ENCODE measurements at regions not wholly inside any gene's neighbourhood (a gene's known extent, or its start where the extent isn't known, plus 50 kb on each side); places are given as distances from the start of the nearest gene placed in this dataset.

DNA sequence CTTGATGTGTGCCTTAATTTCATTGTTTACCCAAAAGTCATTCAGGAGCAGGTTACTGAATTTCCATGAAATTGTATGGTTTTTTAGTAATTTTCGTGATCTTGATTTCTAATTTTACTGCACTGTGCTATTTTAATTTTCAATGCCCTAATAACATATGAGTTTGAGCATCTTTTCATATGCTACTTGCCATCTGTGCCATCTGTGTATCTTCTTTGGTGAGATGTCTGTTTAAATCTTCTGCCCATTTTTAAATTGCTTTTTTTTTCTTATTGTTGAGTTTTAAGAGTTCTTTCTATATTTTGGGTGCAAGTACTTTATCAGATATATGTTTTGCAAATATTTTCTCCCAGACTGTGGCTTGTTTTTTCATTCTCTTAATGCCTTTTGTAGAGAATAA lies 165.9 kb downstream of the ST6GAL2 start:
- no peak for DNase-seq (ENCODE audit: low read depth)
- TF ChIP-seq, protein P1, sequence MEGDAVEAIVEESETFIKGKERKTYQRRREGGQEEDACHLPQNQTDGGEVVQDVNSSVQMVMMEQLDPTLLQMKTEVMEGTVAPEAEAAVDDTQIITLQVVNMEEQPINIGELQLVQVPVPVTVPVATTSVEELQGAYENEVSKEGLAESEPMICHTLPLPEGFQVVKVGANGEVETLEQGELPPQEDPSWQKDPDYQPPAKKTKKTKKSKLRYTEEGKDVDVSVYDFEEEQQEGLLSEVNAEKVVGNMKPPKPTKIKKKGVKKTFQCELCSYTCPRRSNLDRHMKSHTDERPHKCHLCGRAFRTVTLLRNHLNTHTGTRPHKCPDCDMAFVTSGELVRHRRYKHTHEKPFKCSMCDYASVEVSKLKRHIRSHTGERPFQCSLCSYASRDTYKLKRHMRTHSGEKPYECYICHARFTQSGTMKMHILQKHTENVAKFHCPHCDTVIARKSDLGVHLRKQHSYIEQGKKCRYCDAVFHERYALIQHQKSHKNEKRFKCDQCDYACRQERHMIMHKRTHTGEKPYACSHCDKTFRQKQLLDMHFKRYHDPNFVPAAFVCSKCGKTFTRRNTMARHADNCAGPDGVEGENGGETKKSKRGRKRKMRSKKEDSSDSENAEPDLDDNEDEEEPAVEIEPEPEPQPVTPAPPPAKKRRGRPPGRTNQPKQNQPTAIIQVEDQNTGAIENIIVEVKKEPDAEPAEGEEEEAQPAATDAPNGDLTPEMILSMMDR (IDR thresholded peaks at IDR 0.05; ENCODE audit: insufficient read depth, low read length): no peak
- H3K4me3 ChIP-seq (ENCODE audit: low read depth, low read length): no peak overlapping the region

DNA sequence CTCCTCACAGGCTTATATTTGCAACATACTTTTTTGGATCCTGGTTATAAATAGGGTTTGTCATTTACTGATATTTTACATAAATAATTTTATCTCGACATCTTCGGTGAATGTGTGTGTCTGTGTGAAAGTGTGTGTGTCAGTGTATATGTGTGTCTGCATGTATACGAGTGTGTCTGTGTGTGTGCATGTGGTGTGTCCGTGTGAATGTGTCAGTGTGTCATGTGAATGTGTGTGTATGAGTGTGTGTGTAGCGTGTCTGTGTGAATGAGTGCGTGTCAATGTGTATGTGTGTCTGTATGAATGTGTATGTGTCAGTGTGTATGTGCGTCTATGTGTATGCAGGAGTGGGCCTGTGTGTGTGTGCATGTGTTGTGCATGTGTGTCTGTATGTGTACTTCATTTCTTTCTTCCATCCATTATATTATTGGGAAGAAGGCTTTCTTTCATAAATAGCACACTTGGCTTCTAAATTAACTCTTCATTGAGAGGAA lies 161.6 kb downstream of the ST6GAL2 start:
- TF ChIP-seq, protein P1 (IDR thresholded peaks at IDR 0.05; ENCODE audit: insufficient read depth, low read length): no peak
- H3K4me3 ChIP-seq (ENCODE audit: low read depth, low read length): no peak overlapping the region
- no peak for DNase-seq (ENCODE audit: low read depth)

DNA sequence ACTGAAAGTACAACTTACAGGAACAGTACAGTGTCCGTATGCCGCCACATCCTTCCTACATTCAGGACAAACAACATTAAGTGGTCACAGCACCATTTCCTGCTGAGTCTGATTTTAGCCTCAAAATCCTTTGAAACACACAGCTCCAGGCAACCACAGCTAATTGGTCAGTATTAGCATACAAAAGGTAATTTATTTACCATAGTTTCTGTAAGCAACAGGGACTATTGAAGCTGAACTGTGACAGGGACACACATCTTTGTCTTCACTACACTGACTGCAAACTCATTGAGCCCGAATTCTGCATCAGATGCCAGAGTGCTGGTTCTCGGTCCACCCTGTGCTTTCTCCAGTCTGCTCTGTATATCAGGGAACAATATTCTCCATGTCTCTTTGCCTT lies 151.8 kb downstream of the ST6GAL2 start:
- no peak for DNase-seq (ENCODE audit: low read depth)

DNA sequence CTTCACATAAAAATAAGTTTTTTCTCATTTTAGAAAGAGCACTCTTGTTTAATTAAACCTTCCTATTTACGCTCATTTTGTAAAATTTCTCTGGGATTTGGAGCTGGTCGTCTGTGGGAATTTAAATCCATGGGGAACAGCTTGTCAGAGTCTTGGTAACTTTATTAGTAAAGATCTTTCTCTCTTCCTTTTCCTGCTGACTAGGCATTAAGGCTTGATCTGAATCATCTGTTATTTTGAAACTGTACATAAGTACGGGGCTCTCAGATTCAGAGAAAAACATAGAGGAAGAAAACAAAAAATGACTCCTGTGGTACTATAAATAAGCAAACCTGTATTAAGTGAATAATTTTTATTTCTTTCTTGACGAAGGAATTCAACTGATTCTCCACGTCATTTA lies 150.2 kb downstream of the ST6GAL2 start:
- TF ChIP-seq, protein P1 (IDR thresholded peaks at IDR 0.05; ENCODE audit: insufficient read depth, low read length): no peak
- DNase-seq (ENCODE audit: low read depth): no peak
- no peak overlapping the region for H3K4me3 ChIP-seq (ENCODE audit: low read depth, low read length)

More for the DNA sequence above, 151.8 kb downstream of the ST6GAL2 start:
- H3K4me3 ChIP-seq (ENCODE audit: low read depth, low read length): no peak overlapping the region
- TF ChIP-seq, protein P1 (IDR thresholded peaks at IDR 0.05; ENCODE audit: insufficient read depth, low read length): no peak

DNA sequence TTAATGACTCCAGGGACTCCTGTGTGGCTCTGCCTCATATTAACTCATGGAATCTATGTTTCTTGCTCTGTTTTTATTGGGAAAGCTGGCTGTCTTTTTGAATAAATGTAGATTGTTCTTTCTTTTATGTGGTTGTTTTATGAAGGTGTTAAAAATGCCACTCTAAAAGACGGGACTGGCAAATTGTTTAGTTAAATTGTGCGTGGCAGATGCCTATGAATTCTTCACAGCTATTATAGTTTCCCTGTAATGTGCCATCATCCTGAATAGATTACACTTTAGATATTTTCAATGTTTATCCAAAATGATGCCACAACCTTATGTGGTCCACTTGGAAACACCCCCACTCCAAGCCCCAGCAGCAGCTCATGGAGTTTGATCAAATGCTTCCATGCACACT lies 149.7 kb downstream of the ST6GAL2 start:
- H3K4me3 ChIP-seq (ENCODE audit: low read depth, low read length): no peak overlapping the region
- TF ChIP-seq, protein P1 (IDR thresholded peaks at IDR 0.05; ENCODE audit: insufficient read depth, low read length): no peak
- DNase-seq (ENCODE audit: low read depth): no peak

DNA sequence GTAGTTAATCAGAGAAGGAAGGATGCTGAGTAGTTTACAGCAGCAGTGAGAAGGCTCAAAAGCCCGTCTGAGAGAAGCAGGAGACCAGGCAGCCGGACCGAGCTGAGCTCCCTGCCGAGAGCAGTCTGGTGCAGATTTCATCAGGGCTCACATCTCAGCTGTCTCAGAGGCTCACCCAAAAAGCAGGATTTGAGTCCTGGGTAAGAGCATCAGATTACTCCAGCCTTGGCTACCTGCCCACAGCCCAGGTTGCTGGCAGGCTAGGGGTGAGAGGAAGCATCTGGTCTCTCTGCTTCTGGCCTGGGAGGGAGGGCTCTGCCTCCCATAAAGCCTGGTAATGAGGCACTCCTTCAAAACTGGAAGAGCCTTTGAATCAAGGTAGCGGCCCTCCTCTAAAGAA lies 140.5 kb downstream of the ST6GAL2 start:
- TF ChIP-seq, protein P1 (IDR thresholded peaks at IDR 0.05; ENCODE audit: insufficient read depth, low read length): no peak
- DNase-seq (ENCODE audit: low read depth): no peak
- H3K4me3 ChIP-seq (ENCODE audit: low read depth, low read length): no peak overlapping the region

DNA sequence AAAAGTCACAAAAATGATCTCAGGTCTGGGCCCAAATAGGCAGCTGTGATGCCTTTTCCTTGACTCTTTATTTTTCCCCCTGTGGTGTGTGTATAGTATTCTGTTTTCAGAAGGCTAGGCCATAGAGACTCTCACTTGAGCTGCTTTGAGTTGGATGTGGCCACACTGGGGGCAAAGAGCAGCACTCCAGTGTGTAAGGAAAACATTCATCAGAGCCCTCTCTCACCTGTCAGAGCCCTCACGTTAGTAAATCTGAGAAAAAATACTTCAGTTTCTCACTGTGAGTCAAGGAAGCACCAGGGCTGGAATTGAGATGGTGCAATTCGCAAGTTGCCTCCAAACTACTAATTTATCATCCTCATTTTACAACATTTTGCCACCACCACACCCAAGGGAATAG lies 136.1 kb downstream of the ST6GAL2 start:
- TF ChIP-seq, protein P1 (IDR thresholded peaks at IDR 0.05; ENCODE audit: insufficient read depth, low read length): no peak
- no peak for DNase-seq (ENCODE audit: low read depth)
- no peak overlapping the region for H3K4me3 ChIP-seq (ENCODE audit: low read depth, low read length)

All from fibroblast of the aortic adventitia (primary cell).